Keratinocyte (primary cell): ENCODE measurements at regions not wholly inside any gene's neighbourhood (a gene's known extent, or its start where the extent isn't known, plus 50 kb on each side); places are given as distances from the start of the nearest gene placed in this dataset.

Source experiments
- EZH2 ChIP-seq: IDR thresholded peaks from one replicate; pipeline ENCODE4 v1.6.1; 2012; ENCODE audit warnings: inconsistent platforms, mild to moderate bottlenecking, low read length, moderate library complexity
- TF ChIP-seq, protein P1 (sequence below), 3 experiments: IDR thresholded peaks in 1 of 3; conservative IDR thresholded peaks in 1 of 3; optimal IDR thresholded peaks in 1 of 3; 2 replicates in 2 of 3; 3 replicates in 1 of 3; pipeline versions ENCODE3 to v1.5.1; 2011; ENCODE audit warnings: low read length in 3 of 3, mild to moderate bottlenecking in 3 of 3, moderate library complexity in 2 of 3, control low read depth in 1 of 3, inconsistent platforms in 1 of 3; ENCODE audit not compliant: insufficient read depth in 2 of 3; ENCODE audit errors: extremely low read depth in 1 of 3

DNA sequence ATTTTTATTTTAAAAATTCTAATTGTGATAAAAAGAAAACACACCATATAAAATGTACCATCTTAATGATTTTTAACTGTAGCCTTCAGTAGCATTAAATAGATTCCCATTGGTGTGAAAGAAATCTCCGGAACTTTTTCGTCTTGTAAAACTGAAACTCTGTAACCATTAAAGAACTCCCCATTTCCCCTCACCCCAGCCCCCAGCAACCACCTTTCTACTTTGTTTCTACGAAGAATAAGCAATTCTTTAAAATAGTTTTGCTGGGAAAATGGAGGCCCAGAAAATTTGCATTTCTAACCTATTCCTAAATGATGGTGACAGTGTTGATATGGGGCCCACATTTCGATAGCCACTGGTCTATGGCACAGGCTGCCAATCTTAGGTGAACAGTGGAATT, 305.4 kb upstream of the PFKP start:
- TF ChIP-seq, protein P1, sequence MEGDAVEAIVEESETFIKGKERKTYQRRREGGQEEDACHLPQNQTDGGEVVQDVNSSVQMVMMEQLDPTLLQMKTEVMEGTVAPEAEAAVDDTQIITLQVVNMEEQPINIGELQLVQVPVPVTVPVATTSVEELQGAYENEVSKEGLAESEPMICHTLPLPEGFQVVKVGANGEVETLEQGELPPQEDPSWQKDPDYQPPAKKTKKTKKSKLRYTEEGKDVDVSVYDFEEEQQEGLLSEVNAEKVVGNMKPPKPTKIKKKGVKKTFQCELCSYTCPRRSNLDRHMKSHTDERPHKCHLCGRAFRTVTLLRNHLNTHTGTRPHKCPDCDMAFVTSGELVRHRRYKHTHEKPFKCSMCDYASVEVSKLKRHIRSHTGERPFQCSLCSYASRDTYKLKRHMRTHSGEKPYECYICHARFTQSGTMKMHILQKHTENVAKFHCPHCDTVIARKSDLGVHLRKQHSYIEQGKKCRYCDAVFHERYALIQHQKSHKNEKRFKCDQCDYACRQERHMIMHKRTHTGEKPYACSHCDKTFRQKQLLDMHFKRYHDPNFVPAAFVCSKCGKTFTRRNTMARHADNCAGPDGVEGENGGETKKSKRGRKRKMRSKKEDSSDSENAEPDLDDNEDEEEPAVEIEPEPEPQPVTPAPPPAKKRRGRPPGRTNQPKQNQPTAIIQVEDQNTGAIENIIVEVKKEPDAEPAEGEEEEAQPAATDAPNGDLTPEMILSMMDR (optimal IDR thresholded peaks at IDR 0.05 in 1 of 3, IDR thresholded peaks at IDR 0.05 in 1 of 3, conservative IDR thresholded peaks at IDR 0.05 in 1 of 3; ENCODE audit: extremely low read depth in 1 of 3, insufficient read depth in 2 of 3, low read length in 3 of 3), result no peak
- TF ChIP-seq EZH2, result no peak
